Progenitor cell of endocrine pancreas (in vitro differentiated cells): ENCODE measurements at regions not wholly inside any gene's neighbourhood (a gene's known extent, or its start where the extent isn't known, plus 50 kb on each side); places are given as distances from the start of the nearest gene placed in this dataset.
"Not testable (repeated sequence)": the region's sequence is repeated elsewhere in the genome, so short reads cannot be mapped to it uniquely, and the experiment has no call there.

Source experiments
- DNase-seq: peaks from one replicate; pipeline ENCODE4 v3.0.0; 2021; ENCODE audit warnings: low spot score; ENCODE audit not compliant: unreplicated experiment
- H3K27ac Mint-ChIP-seq: 2 replicates; pipeline ENCODE4 v1.8.0; 2021; ENCODE audit warnings: mild to moderate bottlenecking, moderate library complexity, mixed read lengths
- H3K27me3 Mint-ChIP-seq: 2 replicates; pipeline ENCODE4 v1.8.0; 2021; ENCODE audit warnings: mixed read lengths
- H3K36me3 Mint-ChIP-seq: 2 replicates; pipeline ENCODE4 v1.8.0; 2022; ENCODE audit warnings: mixed read lengths; ENCODE audit not compliant: insufficient read depth
- H3K4me1 Mint-ChIP-seq: 2 replicates; pipeline ENCODE4 v1.8.0; 2021; ENCODE audit warnings: low read depth, mixed read lengths
- H3K4me3 Mint-ChIP-seq: 2 replicates; pipeline ENCODE4 v1.8.0; 2021; ENCODE audit warnings: low read depth, mild to moderate bottlenecking, moderate library complexity, mixed read lengths
- H3K9me3 Mint-ChIP-seq: 2 replicates; pipeline ENCODE4 v1.8.0; 2021; ENCODE audit warnings: low read depth, mixed read lengths
- CTCF ChIP-seq: fragments of 200-600 bp; sonication (generic); IDR thresholded peaks from one replicate; pipeline ENCODE4 v1.5.0; 2021; ENCODE audit warnings: antibody characterized with exemption, mild to moderate bottlenecking; ENCODE audit not compliant: unreplicated experiment

DNA sequence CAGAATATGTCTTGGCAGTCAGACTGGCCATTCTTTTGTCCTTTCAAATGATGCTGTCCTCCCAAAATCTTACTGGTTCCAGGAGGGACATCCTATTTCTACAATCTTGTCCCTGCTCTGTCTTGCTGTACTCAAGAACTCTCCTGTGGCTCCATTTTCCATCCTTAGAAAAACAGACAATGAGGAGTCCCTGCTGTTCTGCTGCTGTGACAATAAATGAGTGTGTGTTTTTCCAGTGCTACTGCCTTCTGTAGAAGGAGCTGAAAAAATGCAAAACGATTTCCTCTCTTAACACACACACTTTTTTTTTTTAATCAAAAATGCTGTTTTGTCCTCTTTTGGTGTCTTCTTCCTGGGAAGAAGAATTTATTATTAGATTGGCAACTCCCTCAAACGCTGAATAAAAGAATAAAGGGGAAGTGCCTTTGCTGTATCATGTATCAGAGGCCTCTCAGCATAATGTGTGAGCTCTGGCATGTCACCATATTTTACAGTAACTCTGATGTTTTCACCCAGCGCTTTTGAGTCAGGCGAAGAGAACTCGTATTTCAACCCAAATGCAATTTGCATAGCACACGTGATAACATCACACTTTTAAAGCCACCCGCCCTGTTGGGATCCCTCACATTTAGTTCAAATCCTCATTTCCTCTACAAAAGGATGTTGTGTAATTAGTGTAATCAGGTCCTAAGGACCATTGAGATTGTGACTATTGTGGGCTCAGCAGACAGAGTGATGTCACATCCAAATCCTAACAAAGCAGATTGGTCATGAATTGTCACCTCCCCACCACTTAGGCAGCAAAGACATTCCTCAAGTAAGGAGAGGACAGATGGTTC lies 496.0 kb upstream of the LARGE1 start:
- Mint-ChIP-seq H3K4me1 (no peaks in the 10 kb centered on the region), H3K27ac (no peak overlapping the region), H3K4me3 (no peak overlapping the region)

DNA sequence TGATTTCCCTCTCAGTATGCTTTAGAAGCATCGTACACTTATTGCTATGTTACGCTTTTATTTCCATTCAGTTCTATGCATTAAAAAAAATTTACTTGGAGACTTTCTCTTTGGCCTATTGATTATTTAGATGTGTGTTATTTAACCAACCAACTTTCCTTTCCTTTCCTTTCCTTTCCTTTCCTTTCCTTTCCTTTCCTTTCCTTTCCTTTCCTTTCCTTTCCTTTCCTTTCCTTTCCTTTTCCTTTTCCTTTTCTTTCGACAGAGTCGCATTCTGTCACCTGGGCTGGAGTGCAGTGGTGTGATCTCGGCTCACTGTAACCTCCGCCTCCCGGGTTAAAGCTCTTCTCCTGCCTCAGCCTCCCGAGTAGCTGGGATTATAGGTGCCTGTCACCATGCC lies 502.7 kb upstream of the LARGE1 start:
- H3K27ac Mint-ChIP-seq, DNase-seq, H3K36me3 Mint-ChIP-seq, H3K4me1 Mint-ChIP-seq, H3K4me3 Mint-ChIP-seq, H3K9me3 Mint-ChIP-seq, H3K27me3 Mint-ChIP-seq: not testable (repeated sequence)

More for the DNA sequence above, 496.0 kb upstream of the LARGE1 start:
- peaks cover 2% of the 10 kb centered on the region for H3K27me3 Mint-ChIP-seq
- TF ChIP-seq CTCF = no peak
- H3K9me3 Mint-ChIP-seq = no peaks in the 10 kb centered on the region
- no peak for DNase-seq
- H3K36me3 Mint-ChIP-seq = no peaks in the 10 kb centered on the region

GRCh38 chr22:34427436-34427835 lies 507.2 kb upstream of the LARGE1 start:
- Mint-ChIP-seq H3K4me1 (no peaks in the 10 kb centered on the region), H3K36me3 (no peaks in the 10 kb centered on the region), H3K4me3 (no peak overlapping the region), H3K9me3 (no peaks in the 10 kb centered on the region), H3K27ac (no peak overlapping the region), H3K27me3 (peaks cover 4% of the 10 kb centered on the region)
- no peak for TF ChIP-seq CTCF
- DNase-seq = no peak

DNA sequence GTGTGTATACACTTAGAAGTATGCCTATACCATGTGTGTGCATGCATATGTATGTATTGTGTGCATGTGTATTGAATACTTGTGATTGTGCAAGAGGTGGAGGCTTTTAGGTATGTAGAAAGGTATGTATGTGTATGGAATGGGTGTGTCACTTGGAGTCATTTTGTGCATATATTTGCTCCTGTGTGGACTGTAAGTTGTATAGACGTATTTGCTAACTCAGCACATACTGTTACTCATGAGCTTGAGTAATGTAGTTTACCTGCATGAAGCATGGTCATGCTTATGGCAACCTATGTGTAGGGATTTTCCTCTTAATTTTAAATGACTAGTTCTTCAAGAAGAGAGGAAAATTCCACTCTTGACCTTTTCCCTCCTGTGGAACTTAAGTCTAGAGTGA lies 507.6 kb upstream of the LARGE1 start:
- TF ChIP-seq CTCF = no peak
- DNase-seq = no peak
- Mint-ChIP-seq H3K36me3 (no peaks in the 10 kb centered on the region), H3K4me3 (no peak overlapping the region), H3K9me3 (no peaks in the 10 kb centered on the region), H3K27me3 (peaks cover 4% of the 10 kb centered on the region), H3K4me1 (no peaks in the 10 kb centered on the region), H3K27ac (no peak overlapping the region)

DNA sequence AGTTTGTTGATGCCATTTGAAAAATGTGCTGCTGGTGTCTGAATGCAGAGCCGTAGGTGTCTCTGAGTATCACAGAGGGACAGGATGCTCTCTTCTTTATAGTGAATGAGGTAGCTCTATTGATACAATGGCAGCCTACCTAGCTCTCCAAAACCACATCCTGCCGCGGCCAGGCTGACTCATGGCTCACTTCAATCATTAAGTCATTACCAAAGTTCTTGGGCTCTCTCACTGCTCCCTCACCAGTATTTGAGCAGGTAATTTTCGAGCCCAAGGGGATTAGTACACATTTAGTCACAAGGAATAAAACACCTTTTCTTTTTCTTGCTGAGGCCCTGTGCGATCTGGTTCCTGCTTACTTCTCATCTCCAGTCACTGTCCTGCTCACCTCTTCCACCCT lies 509.0 kb upstream of the LARGE1 start:
- Mint-ChIP-seq H3K9me3 (no peaks in the 10 kb centered on the region), H3K27me3 (peaks cover 4% of the 10 kb centered on the region), H3K27ac (no peak overlapping the region), H3K4me3 (no peak overlapping the region), H3K36me3 (no peaks in the 10 kb centered on the region), H3K4me1 (no peaks in the 10 kb centered on the region)
- DNase-seq = no peak
- no peak for TF ChIP-seq CTCF

DNA sequence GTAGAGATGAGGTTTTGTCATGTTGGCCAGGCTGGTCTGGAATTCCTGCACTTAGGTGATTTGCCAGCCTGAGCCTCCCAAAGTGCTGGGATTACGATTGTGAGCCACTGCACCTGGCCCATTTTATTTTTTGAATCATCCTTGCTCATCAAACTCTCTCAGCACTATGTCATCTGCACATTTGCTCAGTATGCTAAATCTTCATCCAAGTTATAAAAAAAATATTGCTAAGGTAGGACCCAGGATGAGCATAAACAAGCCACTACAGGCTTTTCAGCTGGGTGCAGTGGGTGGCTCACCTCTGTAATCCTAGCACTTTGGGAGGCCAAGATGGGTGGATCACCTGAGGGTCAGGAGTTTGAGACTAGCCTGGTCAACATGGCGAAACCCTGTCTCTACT lies 510.1 kb upstream of the LARGE1 start:
- H3K27ac Mint-ChIP-seq = no peak overlapping the region
- no peaks in the 10 kb centered on the region for H3K4me1 Mint-ChIP-seq
- no peak for TF ChIP-seq CTCF
- DNase-seq = no peak
- no peaks in the 10 kb centered on the region for H3K9me3 Mint-ChIP-seq
- H3K4me3 Mint-ChIP-seq = no peak overlapping the region
- peaks cover 4% of the 10 kb centered on the region for H3K27me3 Mint-ChIP-seq
- no peaks in the 10 kb centered on the region for H3K36me3 Mint-ChIP-seq
